ENCODE measurements at regions not wholly inside any gene's neighbourhood (a gene's known extent, or its start where the extent isn't known, plus 50 kb on each side); places are given as distances from the start of the nearest gene placed in this dataset.

GRCh38 chr20:8073024-8073832 lies 53.7 kb upstream of the TMX4 start:
- Histone ChIP-seq H3K36me3 (ENCODE audit: control insufficient read depth, insufficient read depth, low read length) (no peaks in the 10 kb centered on the region), H3K4me3 (ENCODE audit: low read length) (no peak overlapping the region), H3K9ac (ENCODE audit: extremely low read depth, low read length, poor library complexity, severe bottlenecking) (no peak overlapping the region), H3K27ac (ENCODE audit: low read depth, low read length) (peak overlapping the region; percentile 1), H3K4me1 (ENCODE audit: control insufficient read depth, insufficient read depth, low read length) (peaks cover 8% of the 10 kb centered on the region), H3K27me3 (ENCODE audit: control insufficient read depth, insufficient read depth, low read length, poor library complexity, severe bottlenecking) (no peaks in the 10 kb centered on the region), H3K9me3 (ENCODE audit: control insufficient read depth, low read length) (peaks cover 11% of the 10 kb centered on the region)
- no peak for TF ChIP-seq CTCF (conservative IDR thresholded peaks at IDR 0.05)
- Mint-ChIP-seq H3K4me1 (peaks cover 27% of the 10 kb centered on the region), H3K36me3 (ENCODE audit: low read depth) (no peaks in the 10 kb centered on the region), H3K27me3 (ENCODE audit: insufficient read depth) (no peaks in the 10 kb centered on the region), H3K9me3 (peaks cover 4% of the 10 kb centered on the region), H3K4me3 (no peak overlapping the region), H3K27ac (peak overlapping the region; percentile 94)
- WGBS, 2 experiments (ENCODE audit: insufficient coverage in 1 of 2, insufficient read length in 1 of 2), result 45 to 58% methylated on average over 4 to 5 of the region's 5 CpGs
- peak; percentile 67 for DNase-seq

- no peaks in the 10 kb centered on the region for H3K27me3 Mint-ChIP-seq (ENCODE audit: insufficient read depth)
- Histone ChIP-seq H3K4me3 (ENCODE audit: low read length) (no peak overlapping the region), H3K4me1 (ENCODE audit: control insufficient read depth, insufficient read depth, low read length) (no peaks in the 10 kb centered on the region), H3K9me3 (ENCODE audit: control insufficient read depth, low read length) (peaks cover 11% of the 10 kb centered on the region), H3K9ac (ENCODE audit: extremely low read depth, low read length, poor library complexity, severe bottlenecking) (no peak overlapping the region), H3K36me3 (ENCODE audit: control insufficient read depth, insufficient read depth, low read length) (no peaks in the 10 kb centered on the region), H3K27me3 (ENCODE audit: control insufficient read depth, insufficient read depth, low read length, poor library complexity, severe bottlenecking) (no peaks in the 10 kb centered on the region), H3K27ac (ENCODE audit: low read depth, low read length) (no peak overlapping the region)
- DNase-seq, result no peak
- peaks cover 22% of the 10 kb centered on the region for H3K4me1 Mint-ChIP-seq
- H3K9me3 Mint-ChIP-seq, result peaks cover 4% of the 10 kb centered on the region
- no peaks in the 10 kb centered on the region for H3K36me3 Mint-ChIP-seq (ENCODE audit: low read depth)
- H3K27ac Mint-ChIP-seq, result no peak overlapping the region
- no peak for TF ChIP-seq CTCF (conservative IDR thresholded peaks at IDR 0.05)
- H3K4me3 Mint-ChIP-seq, result no peak overlapping the region
- WGBS, 2 experiments (ENCODE audit: insufficient coverage in 1 of 2, insufficient read length in 1 of 2), result 92% methylated on average over 3 of the region's 3 CpGs
These were observed 55.4 kb upstream of the TMX4 start for GRCh38 chr20:8074931-8075330.

- peak; percentile 40 for TF ChIP-seq CTCF (conservative IDR thresholded peaks at IDR 0.05)
- H3K4me3 ChIP-seq (ENCODE audit: low read length), result no peak overlapping the region
- H3K36me3 ChIP-seq (ENCODE audit: control insufficient read depth, insufficient read depth, low read length), result no peaks in the 10 kb centered on the region
- Mint-ChIP-seq H3K9me3 (peaks cover 4% of the 10 kb centered on the region), H3K4me3 (no peak overlapping the region), H3K27me3 (ENCODE audit: insufficient read depth) (no peaks in the 10 kb centered on the region), H3K27ac (no peak overlapping the region), H3K36me3 (ENCODE audit: low read depth) (no peaks in the 10 kb centered on the region), H3K4me1 (peaks cover 22% of the 10 kb centered on the region)
- H3K9me3 ChIP-seq (ENCODE audit: control insufficient read depth, low read length), result peaks cover 11% of the 10 kb centered on the region
- H3K27ac ChIP-seq (ENCODE audit: low read depth, low read length), result no peak overlapping the region
- DNase-seq, result no peak
- no peaks in the 10 kb centered on the region for H3K4me1 ChIP-seq (ENCODE audit: control insufficient read depth, insufficient read depth, low read length)
- no peaks in the 10 kb centered on the region for H3K27me3 ChIP-seq (ENCODE audit: control insufficient read depth, insufficient read depth, low read length, poor library complexity, severe bottlenecking)
- WGBS, 2 experiments (ENCODE audit: insufficient coverage in 1 of 2, insufficient read length in 1 of 2), result 75 to 93% methylated on average over 3 of the region's 3 CpGs
- H3K9ac ChIP-seq (ENCODE audit: extremely low read depth, low read length, poor library complexity, severe bottlenecking), result no peak overlapping the region
These were observed 55.5 kb upstream of the PLCB1 start for GRCh38 chr20:8076306-8077136.
